Astrocyte of the spinal cord (primary cell): ENCODE measurements at regions not wholly inside any gene's neighbourhood (a gene's known extent, or its start where the extent isn't known, plus 50 kb on each side); places are given as distances from the start of the nearest gene placed in this dataset.

Source experiments
- DNase-seq: peaks from one replicate; pipeline ENCODE4 v3.0.0; 2011; ENCODE audit warnings: low read depth, low spot score
- H3K4me3 ChIP-seq: 2 replicates; pipeline ENCODE4 v1.5.1; 2011; ENCODE audit warnings: low read depth, mild to moderate bottlenecking, low read length, moderate library complexity
- in situ Hi-C: cut with HindIII; loops from 2 replicates; pipeline ENCODE4 v1.10.0; 2017; ENCODE audit warnings: low sequenced_read_pairs
- TF ChIP-seq, protein P1 (sequence below): IDR thresholded peaks from 2 replicates; pipeline ENCODE4 v1.5.1; 2012; ENCODE audit warnings: low read depth, mild to moderate bottlenecking, low read length, inconsistent platforms

DNA sequence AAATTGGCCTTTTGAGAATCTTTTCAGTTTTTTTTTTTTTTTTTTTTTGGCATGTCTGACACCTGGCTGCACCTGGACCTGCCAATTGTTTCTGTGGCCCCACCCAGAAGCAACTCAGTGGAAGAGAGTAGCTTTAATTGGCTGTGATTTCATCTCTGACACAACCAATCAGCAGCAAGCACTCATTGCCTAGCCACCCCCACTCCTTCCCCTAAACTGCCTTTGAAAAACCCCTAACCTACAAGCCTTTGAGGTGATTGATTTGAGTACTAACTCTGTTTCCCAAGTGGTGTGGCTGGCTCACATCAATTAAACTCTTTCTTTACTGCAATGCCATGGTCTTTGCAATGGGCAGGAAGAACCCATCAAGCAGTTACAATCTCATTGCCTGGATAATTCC, 98.2 kb upstream of the CHORDC1 start:
- in situ Hi-C loops, result no loop called here
- no peak for DNase-seq
- H3K4me3 ChIP-seq, result no peak overlapping the region
- TF ChIP-seq, protein P1, sequence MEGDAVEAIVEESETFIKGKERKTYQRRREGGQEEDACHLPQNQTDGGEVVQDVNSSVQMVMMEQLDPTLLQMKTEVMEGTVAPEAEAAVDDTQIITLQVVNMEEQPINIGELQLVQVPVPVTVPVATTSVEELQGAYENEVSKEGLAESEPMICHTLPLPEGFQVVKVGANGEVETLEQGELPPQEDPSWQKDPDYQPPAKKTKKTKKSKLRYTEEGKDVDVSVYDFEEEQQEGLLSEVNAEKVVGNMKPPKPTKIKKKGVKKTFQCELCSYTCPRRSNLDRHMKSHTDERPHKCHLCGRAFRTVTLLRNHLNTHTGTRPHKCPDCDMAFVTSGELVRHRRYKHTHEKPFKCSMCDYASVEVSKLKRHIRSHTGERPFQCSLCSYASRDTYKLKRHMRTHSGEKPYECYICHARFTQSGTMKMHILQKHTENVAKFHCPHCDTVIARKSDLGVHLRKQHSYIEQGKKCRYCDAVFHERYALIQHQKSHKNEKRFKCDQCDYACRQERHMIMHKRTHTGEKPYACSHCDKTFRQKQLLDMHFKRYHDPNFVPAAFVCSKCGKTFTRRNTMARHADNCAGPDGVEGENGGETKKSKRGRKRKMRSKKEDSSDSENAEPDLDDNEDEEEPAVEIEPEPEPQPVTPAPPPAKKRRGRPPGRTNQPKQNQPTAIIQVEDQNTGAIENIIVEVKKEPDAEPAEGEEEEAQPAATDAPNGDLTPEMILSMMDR, result no peak

DNA sequence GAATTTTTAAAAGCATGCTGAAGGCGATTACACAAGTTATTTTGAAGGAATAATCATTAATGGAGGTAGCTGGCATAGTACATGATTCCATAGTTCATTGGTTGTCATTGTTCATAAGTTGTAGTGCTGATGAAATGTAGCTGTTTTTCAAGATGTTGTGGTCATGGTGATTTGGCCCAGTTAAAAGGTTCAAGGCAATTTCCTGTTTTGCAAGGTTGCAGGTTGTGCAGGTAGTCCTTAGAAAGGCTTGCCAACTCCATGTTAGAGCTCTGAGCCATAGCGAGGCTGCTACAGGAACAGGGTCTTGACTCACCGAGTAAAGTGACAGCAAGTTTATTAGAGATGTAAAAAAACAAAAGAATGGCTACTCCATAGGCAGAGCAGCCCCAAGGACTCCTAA, 95.8 kb upstream of the CHORDC1 start:
- TF ChIP-seq, protein P1, result no peak
- in situ Hi-C loops, result no loop called here
- no peak overlapping the region for H3K4me3 ChIP-seq
- DNase-seq, result no peak

DNA sequence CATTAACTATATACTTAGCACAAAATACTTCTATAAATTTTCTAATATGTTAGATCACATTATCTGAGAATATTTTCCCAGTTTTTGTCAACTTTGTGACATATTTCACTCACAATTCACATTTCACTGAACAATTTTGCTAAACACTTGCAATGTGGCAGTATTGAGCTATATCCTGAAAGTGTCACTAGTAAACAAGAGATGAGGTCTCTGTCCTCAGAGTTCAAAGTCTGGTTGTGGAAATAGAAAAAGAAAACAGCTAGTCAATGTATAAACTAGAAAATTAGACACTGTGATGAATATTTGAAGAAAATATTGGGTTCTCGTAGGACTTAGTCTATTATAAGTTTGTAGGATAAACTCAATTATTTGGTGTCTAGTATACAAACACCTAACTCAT, 87.4 kb upstream of the CHORDC1 start:
- H3K4me3 ChIP-seq, result no peak overlapping the region
- no peak for DNase-seq
- TF ChIP-seq, protein P1, result no peak
- in situ Hi-C loops, result no loop called here

DNA sequence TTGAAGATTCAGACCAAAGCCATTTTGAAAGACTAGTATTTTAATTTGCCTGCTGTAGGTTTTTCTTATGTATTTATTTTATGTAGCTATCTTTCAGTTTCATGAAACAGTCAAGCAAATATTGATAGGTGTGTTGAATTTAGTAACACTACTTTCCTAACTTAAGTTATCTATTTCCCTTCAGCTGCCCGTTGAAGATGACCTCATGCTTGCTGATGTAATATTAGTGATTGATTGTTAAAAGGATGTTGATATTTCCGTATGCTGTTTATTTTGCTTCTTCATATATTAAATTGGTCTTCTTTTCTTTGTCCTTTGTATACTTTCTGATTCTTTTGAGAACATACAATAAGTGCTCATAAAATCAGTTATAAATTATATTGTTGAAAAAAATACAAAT, 86.8 kb upstream of the CHORDC1 start:
- TF ChIP-seq, protein P1, result no peak
- in situ Hi-C loops, result no loop called here
- H3K4me3 ChIP-seq, result no peak overlapping the region
- no peak for DNase-seq

DNA sequence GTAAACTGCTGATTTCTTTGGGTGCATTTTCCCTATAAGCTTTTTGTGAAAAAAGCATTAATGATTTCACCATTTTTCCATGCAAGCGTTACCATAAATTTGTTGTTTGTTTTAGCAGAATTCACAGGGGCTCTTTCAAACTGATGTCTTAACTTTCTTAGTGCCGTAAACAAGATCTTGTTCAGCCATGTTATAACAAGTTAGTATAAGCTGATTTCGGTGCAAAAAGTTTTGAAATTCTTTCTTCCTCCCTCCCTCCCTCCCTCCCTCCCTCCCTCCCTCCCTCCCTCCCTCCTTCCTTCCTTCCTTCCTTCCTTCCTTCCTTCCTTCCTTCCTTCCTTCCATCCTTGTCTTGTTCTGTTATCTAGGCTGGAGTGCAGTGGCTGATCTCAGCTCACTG, 71.7 kb upstream of the CHORDC1 start:
- no peak for DNase-seq
- no peak overlapping the region for H3K4me3 ChIP-seq
- in situ Hi-C loops, result no loop called here
- TF ChIP-seq, protein P1, result no peak

DNA sequence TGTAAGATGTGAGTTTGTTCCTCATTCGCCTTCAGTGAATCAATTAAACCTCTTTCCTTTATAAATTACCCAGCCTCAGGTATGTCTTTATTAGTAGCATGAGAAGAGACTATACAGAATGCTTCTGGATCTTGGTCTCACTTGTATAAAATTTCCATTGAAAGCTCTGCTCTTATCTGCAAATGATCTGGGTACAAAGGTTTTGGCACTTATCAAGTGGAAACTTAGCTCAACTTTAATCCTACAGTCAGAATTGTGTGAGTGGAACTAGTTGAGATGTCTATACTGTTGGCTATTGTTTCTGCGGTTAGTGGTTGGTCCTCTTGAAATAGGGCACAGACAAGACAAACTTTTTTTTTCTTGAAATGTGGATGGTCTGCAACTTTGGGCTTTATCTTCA, 71.2 kb upstream of the CHORDC1 start:
- no peak for DNase-seq
- TF ChIP-seq, protein P1, result no peak
- H3K4me3 ChIP-seq, result no peak overlapping the region
- in situ Hi-C loops, result no loop called here

DNA sequence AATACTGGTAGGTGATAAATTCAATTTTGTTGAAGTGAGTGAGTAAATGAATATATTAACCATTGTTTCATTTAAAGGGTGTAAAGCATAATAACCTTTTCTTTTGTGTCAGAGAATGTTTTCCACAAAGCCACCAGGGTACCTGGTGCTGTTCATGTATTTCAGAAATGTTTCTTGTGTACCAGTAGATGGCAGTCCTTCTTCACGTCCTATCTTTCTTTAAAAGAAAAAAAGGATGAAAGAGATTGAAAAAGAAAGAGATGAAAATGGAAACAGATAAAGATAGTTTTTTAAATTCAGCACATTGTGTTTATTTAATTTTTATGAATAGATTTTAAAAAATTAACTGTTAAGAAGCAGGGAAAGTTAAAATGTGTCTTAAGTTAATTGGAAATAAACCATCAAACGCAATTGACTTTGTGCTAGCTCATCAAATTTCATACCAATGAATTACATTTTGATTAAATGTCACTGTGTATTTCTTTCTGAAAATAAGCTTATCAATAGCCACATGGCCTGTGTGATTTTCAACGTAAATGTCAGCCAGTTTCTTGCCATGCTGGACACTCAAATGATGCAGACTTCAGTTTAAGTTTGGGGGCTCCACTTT, 65.5 kb upstream of the CHORDC1 start:
- in situ Hi-C loops, result no loop called here
- H3K4me3 ChIP-seq, result no peak overlapping the region
- TF ChIP-seq, protein P1, result peak; percentile 42
- peak; percentile 23 for DNase-seq
